Progenitor cell of endocrine pancreas (in vitro differentiated cells): ENCODE measurements at regions not wholly inside any gene's neighbourhood (a gene's known extent, or its start where the extent isn't known, plus 50 kb on each side); places are given as distances from the start of the nearest gene placed in this dataset.
A peak's percentile ranks its signal among the peaks of the same experiment; 100 is the strongest.
"Not testable (repeated sequence)": the region's sequence is repeated elsewhere in the genome, so short reads cannot be mapped to it uniquely, and the experiment has no call there.

Source experiments
- DNase-seq: peaks from one replicate; pipeline ENCODE4 v3.0.0; 2021; ENCODE audit warnings: low spot score; ENCODE audit not compliant: unreplicated experiment
- H3K27ac Mint-ChIP-seq: 2 replicates; pipeline ENCODE4 v1.8.0; 2021; ENCODE audit warnings: mild to moderate bottlenecking, moderate library complexity, mixed read lengths
- H3K27me3 Mint-ChIP-seq: 2 replicates; pipeline ENCODE4 v1.8.0; 2021; ENCODE audit warnings: mixed read lengths
- H3K36me3 Mint-ChIP-seq: 2 replicates; pipeline ENCODE4 v1.8.0; 2022; ENCODE audit warnings: mixed read lengths; ENCODE audit not compliant: insufficient read depth
- H3K4me1 Mint-ChIP-seq: 2 replicates; pipeline ENCODE4 v1.8.0; 2021; ENCODE audit warnings: low read depth, mixed read lengths
- H3K4me3 Mint-ChIP-seq: 2 replicates; pipeline ENCODE4 v1.8.0; 2021; ENCODE audit warnings: low read depth, mild to moderate bottlenecking, moderate library complexity, mixed read lengths
- H3K9me3 Mint-ChIP-seq: 2 replicates; pipeline ENCODE4 v1.8.0; 2021; ENCODE audit warnings: low read depth, mixed read lengths
- TF ChIP-seq, protein P1 (sequence below): fragments of 200-600 bp; sonication (generic); IDR thresholded peaks from one replicate; pipeline ENCODE4 v1.5.0; 2021; ENCODE audit warnings: antibody characterized with exemption, mild to moderate bottlenecking; ENCODE audit not compliant: unreplicated experiment

DNA sequence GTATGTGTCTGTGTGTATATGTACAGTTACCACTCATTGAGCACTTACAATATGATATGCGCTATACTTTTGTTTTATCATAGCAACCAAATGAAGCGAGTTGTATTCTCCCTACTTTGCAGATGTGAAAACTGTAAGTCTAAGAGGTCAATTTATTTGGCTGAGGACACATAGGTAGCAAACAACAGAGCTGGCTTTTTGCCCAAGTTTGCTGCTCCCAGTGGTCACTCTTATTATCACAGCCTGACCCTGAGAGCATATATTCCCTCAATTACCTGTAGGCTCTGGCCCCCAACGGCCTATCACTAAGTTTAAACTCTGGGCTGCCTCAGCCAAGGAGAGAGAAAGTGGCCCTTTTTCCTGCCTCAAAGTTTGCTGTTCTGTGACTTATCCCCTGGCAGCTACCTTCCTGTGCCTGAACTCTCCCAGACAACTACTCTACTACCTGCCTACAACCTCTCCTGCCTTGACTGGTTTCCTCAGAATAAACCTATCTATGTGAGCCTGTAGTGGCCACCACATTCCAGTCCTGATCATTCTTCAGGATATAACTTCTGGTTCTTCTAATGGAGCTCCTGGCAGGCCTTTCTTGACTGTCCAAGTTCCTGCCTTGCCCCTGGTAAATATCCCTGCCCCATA is 221.8 kb downstream of the FRK start:
- Mint-ChIP-seq H3K4me3 (no peak overlapping the region), H3K27ac (no peak overlapping the region), H3K27me3 (no peaks in the 10 kb centered on the region), H3K4me1 (no peaks in the 10 kb centered on the region), H3K9me3 (peaks cover 12% of the 10 kb centered on the region), H3K36me3 (no peaks in the 10 kb centered on the region)
- DNase-seq, result no peak
- TF ChIP-seq, protein P1, sequence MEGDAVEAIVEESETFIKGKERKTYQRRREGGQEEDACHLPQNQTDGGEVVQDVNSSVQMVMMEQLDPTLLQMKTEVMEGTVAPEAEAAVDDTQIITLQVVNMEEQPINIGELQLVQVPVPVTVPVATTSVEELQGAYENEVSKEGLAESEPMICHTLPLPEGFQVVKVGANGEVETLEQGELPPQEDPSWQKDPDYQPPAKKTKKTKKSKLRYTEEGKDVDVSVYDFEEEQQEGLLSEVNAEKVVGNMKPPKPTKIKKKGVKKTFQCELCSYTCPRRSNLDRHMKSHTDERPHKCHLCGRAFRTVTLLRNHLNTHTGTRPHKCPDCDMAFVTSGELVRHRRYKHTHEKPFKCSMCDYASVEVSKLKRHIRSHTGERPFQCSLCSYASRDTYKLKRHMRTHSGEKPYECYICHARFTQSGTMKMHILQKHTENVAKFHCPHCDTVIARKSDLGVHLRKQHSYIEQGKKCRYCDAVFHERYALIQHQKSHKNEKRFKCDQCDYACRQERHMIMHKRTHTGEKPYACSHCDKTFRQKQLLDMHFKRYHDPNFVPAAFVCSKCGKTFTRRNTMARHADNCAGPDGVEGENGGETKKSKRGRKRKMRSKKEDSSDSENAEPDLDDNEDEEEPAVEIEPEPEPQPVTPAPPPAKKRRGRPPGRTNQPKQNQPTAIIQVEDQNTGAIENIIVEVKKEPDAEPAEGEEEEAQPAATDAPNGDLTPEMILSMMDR, result peak; percentile 56

DNA sequence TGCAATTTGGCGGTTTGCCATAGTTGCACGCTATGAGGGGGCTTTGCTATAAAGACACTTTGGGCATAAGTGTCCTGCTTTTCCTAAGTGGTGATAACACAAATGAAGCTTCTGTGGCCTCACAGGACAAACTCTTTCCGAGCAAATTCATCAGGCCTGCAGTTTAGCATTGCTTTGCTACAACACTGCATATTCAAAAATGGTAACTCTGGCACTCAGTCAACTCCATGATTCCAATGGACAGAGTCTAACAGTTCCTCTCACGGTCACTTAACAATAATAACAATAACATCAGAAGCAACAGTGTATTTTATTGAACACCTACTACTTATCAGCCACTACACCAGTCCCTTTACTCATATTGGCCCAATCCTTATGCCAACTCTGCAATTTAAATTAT is 222.5 kb downstream of the FRK start:
- no peak overlapping the region for H3K27ac Mint-ChIP-seq
- no peaks in the 10 kb centered on the region for H3K4me1 Mint-ChIP-seq
- no peaks in the 10 kb centered on the region for H3K27me3 Mint-ChIP-seq
- TF ChIP-seq, protein P1, result no peak
- peaks cover 14% of the 10 kb centered on the region for H3K9me3 Mint-ChIP-seq
- no peaks in the 10 kb centered on the region for H3K36me3 Mint-ChIP-seq
- DNase-seq, result no peak
- no peak overlapping the region for H3K4me3 Mint-ChIP-seq

DNA sequence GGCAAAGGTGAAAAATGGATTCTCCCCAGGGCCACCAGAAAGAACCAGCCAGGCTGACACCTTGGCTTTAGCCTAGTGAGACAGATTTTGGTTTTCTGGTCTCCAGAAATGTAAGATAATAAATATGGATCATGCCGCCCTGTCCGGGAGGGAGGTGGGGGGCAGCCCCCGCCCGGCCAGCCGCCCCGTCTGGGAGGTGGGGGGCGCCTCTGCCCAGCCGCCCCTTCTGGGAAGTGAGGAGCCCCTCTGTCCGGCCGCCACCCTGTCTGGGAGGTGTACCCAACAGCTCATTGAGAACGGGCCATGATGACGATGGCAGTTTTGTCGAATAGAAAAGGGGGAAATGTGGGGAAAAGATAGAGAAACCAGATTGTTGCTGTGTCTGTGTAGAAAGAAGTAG is 224.3 kb downstream of the FRK start:
- peaks cover 14% of the 10 kb centered on the region for H3K9me3 Mint-ChIP-seq
- not testable (repeated sequence) for H3K4me1 Mint-ChIP-seq, H3K4me3 Mint-ChIP-seq, H3K27ac Mint-ChIP-seq, H3K36me3 Mint-ChIP-seq, H3K27me3 Mint-ChIP-seq, DNase-seq

DNA sequence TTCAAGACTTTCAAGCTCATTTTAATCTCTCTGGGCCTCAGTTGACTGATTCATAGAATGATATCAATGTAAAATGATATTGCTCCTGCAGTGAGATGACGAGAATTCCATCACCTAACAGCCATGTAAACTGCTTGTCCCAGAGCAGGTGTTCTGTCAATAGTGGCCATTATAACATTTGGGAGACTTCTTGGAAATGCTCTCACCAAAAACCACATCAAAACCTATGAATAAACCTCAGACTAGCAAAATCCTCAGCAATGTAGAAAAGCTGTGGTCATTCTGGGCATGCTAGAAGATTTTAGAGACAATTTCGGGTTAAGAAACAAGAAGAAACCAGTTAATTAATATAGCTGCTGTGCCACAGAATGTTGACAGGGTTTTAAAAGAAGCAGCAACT is 225.4 kb downstream of the FRK start:
- Mint-ChIP-seq H3K9me3 (peaks cover 14% of the 10 kb centered on the region), H3K4me3 (no peak overlapping the region), H3K27me3 (no peaks in the 10 kb centered on the region), H3K4me1 (peaks cover 3% of the 10 kb centered on the region), H3K27ac (no peak overlapping the region), H3K36me3 (no peaks in the 10 kb centered on the region)
- TF ChIP-seq, protein P1, result no peak
- DNase-seq, result no peak

DNA sequence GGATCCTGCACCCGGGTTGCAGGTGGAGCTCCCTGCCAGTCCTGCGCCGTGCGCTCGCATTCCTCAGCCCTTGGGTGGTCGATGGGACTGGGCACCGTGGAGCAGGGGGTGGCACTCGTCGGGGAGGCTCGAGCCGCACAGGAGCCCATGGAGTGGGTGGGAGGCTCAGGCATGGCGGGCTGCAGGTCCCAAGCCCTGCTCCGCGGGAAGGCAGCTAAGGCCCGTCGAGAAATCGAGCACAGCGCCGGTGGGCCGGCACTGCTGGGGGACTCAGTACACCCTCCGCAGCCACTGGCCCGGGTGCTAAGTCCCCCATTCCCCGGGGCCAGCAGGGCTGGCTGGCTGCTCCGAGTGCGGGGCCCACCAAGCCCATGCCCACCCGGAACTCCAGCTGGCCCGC is 226.1 kb downstream of the FRK start:
- H3K27ac Mint-ChIP-seq, H3K4me3 Mint-ChIP-seq, H3K36me3 Mint-ChIP-seq, DNase-seq, H3K27me3 Mint-ChIP-seq, H3K4me1 Mint-ChIP-seq: not testable (repeated sequence)
- H3K9me3 Mint-ChIP-seq, result peaks cover 14% of the 10 kb centered on the region

DNA sequence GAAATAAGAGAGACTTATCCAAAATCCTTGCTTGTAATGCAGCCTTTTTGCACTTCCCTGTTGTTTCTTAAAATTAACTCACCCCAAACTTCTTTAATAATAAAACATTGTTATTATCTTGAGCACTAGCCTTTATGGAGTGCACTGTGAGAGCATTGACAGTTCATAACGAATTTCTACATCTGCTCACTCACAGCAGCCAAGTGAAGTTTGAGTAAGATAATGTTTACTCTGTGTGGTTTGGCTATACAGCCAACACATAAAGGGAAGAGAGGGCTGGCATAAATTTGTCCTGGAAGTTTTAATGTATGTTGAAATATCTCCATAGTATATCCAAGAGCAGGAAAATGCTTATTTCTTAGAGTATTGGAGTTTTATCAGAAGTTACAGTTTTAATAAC is 227.9 kb downstream of the FRK start:
- Mint-ChIP-seq H3K27me3 (no peaks in the 10 kb centered on the region), H3K9me3 (peaks cover 14% of the 10 kb centered on the region), H3K36me3 (no peaks in the 10 kb centered on the region), H3K4me3 (no peak overlapping the region), H3K27ac (no peak overlapping the region), H3K4me1 (peaks cover 3% of the 10 kb centered on the region)
- no peak for DNase-seq
- TF ChIP-seq, protein P1, result no peak
